ENCODE measurements at regions not wholly inside any gene's neighbourhood (a gene's known extent, or its start where the extent isn't known, plus 50 kb on each side); places are given as distances from the start of the nearest gene placed in this dataset.

- H3K36me3 Mint-ChIP-seq, result no peaks in the 10 kb centered on the region
- H3K27ac Mint-ChIP-seq, result no peak overlapping the region
- no peak for TF ChIP-seq MYBL2 (CRISPR knock-in tag; IDR thresholded peaks at IDR 0.05)
- no peak for TF ChIP-seq SP1 (CRISPR knock-in tag; conservative IDR thresholded peaks at IDR 0.05)
- no peak for TF ChIP-seq ZNF219 (CRISPR knock-in tag; IDR thresholded peaks at IDR 0.05; ENCODE audit: borderline replicate concordance)
- peaks cover 5% of the 10 kb centered on the region for H3K4me1 Mint-ChIP-seq
- POLR2A ChIA-PET, result no interaction called here
- CTCF ChIA-PET, result no interaction called here
- ATAC-seq (no peak), DNase-seq (ENCODE audit: low spot score) (no peak)
- H3K27me3 Mint-ChIP-seq (ENCODE audit: low read depth), result peaks cover under 1% of the 10 kb centered on the region; the same call in 1 of the 2 replicates
- H3K9me3 Mint-ChIP-seq, result peaks cover 3% of the 10 kb centered on the region
- H3K4me3 Mint-ChIP-seq, result no peak overlapping the region
Observed at GRCh38 chr3:10651506-10651905, 146.1 kb upstream of the ATP2B2 start.

GRCh38 chr3:10653241-10653640 is 147.9 kb upstream of the ATP2B2 start:
- H3K27me3 Mint-ChIP-seq (ENCODE audit: low read depth), result peaks cover 5% of the 10 kb centered on the region; the same call in 1 of the 2 replicates
- peaks cover 13% of the 10 kb centered on the region for H3K9me3 Mint-ChIP-seq
- no peak for DNase-seq (ENCODE audit: low spot score)
- CTCF ChIA-PET, result no interaction called here
- TF ChIP-seq ZSCAN18 (CRISPR knock-in tag; IDR thresholded peaks at IDR 0.05), result no peak
- TF ChIP-seq TCF7 (CRISPR knock-in tag; IDR thresholded peaks at IDR 0.05; ENCODE audit: low read depth), result no peak
- no peak for TF ChIP-seq ATF1 (CRISPR knock-in tag; IDR thresholded peaks at IDR 0.05)
- no peak for TF ChIP-seq ETV6 (CRISPR knock-in tag; IDR thresholded peaks at IDR 0.05)
- TF ChIP-seq EMX1 (CRISPR knock-in tag; IDR thresholded peaks at IDR 0.05), result no peak
- no peak for TF ChIP-seq ZNF425 (CRISPR knock-in tag; conservative IDR thresholded peaks at IDR 0.05)
- no peak for TF ChIP-seq NR2C2 (CRISPR knock-in tag; IDR thresholded peaks at IDR 0.05)
- no peak for TF ChIP-seq KAT7 (CRISPR knock-in tag; IDR thresholded peaks at IDR 0.05; ENCODE audit: borderline replicate concordance)
- TF ChIP-seq MXD4 (CRISPR knock-in tag; IDR thresholded peaks at IDR 0.05; ENCODE audit: borderline replicate concordance), result no peak
- TF ChIP-seq STAT6 (CRISPR knock-in tag; conservative IDR thresholded peaks at IDR 0.05; ENCODE audit: low read depth), result no peak
- TF ChIP-seq ERG (CRISPR knock-in tag; IDR thresholded peaks at IDR 0.05), result no peak
- no peak for TF ChIP-seq SMAD3 (CRISPR knock-in tag; IDR thresholded peaks at IDR 0.05; ENCODE audit: borderline replicate concordance)
- TF ChIP-seq ZNF138 (CRISPR knock-in tag; conservative IDR thresholded peaks at IDR 0.05), result no peak
- no peak for TF ChIP-seq GRHL2 (CRISPR knock-in tag; IDR thresholded peaks at IDR 0.05; ENCODE audit: insufficient replicate concordance, severe bottlenecking)
- TF ChIP-seq ZNF219 (CRISPR knock-in tag; IDR thresholded peaks at IDR 0.05; ENCODE audit: borderline replicate concordance), result no peak
- no peak for TF ChIP-seq GABPB1 (CRISPR knock-in tag; IDR thresholded peaks at IDR 0.05)
- TF ChIP-seq USF1 (CRISPR knock-in tag; IDR thresholded peaks at IDR 0.05), result no peak
- no peak for TF ChIP-seq ZNF317 (CRISPR knock-in tag; IDR thresholded peaks at IDR 0.05; ENCODE audit: borderline replicate concordance, low read depth)
- H3K27ac Mint-ChIP-seq, result no peak overlapping the region
- POLR2A ChIA-PET, result interaction anchor here (0.5 kb wide), 1 partner anchor 48 kb away, joined by 3 read pairs; no protein-coding TSS in a partner anchor
- ATAC-seq, result no peak
- peaks cover 5% of the 10 kb centered on the region for H3K4me1 Mint-ChIP-seq
- no peaks in the 10 kb centered on the region for H3K36me3 Mint-ChIP-seq
- no peak overlapping the region for H3K4me3 Mint-ChIP-seq
